OCI-LY7 (cell line): ENCODE measurements at regions not wholly inside any gene's neighbourhood (a gene's known extent, or its start where the extent isn't known, plus 50 kb on each side); places are given as distances from the start of the nearest gene placed in this dataset.

Experiments used
- BruUV-seq: library from RNA; stranded (reverse); fragments of 400-500 nt; replicated peaks from 2 replicates; lab custom pipeline; 2021; lab: Mats Ljungman, UMichigan
- CTCF ChIA-PET: fragments of 300-600 bp; sonication (Branson Sonifier 250); formaldehyde crosslinking; loops from one replicate; lab custom pipeline; 2022; ENCODE audit warnings: antibody characterized with exemption; ENCODE audit not compliant: unreplicated experiment; lab: Charles Lee
- POLR2A ChIA-PET: fragments of 300-600 bp; sonication (Branson Sonifier 250); formaldehyde crosslinking; loops from one replicate; lab custom pipeline; 2022; ENCODE audit warnings: antibody characterized with exemption; lab: Charles Lee
- DNase-seq: peaks from one replicate; pipeline ENCODE4 v3.0.0-alpha.2; 2015; ENCODE audit warnings: low spot score
- H2AFZ ChIP-seq: fragments of 200-600 bp; sonication (generic), shearing (Covaris generic); 2 replicates; pipeline ENCODE4 v1.6.1; 2014; ENCODE audit warnings: mild to moderate bottlenecking, antibody characterized with exemption, low read length, moderate library complexity
- H3K27ac ChIP-seq: fragments of 200-600 bp; sonication (generic); 2 replicates; pipeline ENCODE4 v1.5.1; 2014; ENCODE audit warnings: mixed run types, low read depth, mild to moderate bottlenecking, moderate library complexity, low read length, inconsistent platforms; ENCODE audit not compliant: poor library complexity, severe bottlenecking
- H3K36me3 ChIP-seq: fragments of 200-600 bp; sonication (generic); 2 replicates; pipeline ENCODE4 v1.6.1; 2014; ENCODE audit warnings: mild to moderate bottlenecking, antibody characterized with exemption, low read length, moderate library complexity, mixed read lengths; ENCODE audit not compliant: insufficient read depth
- H3K4me1 ChIP-seq: fragments of 200-600 bp; sonication (generic); 2 replicates; pipeline ENCODE4 v1.5.1; 2014; ENCODE audit warnings: mild to moderate bottlenecking, low read length; ENCODE audit not compliant: insufficient read depth, poor library complexity, severe bottlenecking
- H3K4me2 ChIP-seq: fragments of 200-600 bp; sonication (generic); 2 replicates; pipeline ENCODE4 v1.6.1; 2014; ENCODE audit warnings: mild to moderate bottlenecking, low read length
- H3K4me3 ChIP-seq: fragments of 200-600 bp; sonication (generic); 2 replicates; pipeline ENCODE4 v1.5.1; 2014; ENCODE audit warnings: mild to moderate bottlenecking, low read depth, low read length; ENCODE audit not compliant: poor library complexity, severe bottlenecking
- H3K79me2 ChIP-seq: fragments of 200-600 bp; sonication (generic); 2 replicates; pipeline ENCODE4 v1.6.1; 2016; ENCODE audit warnings: low read depth, mild to moderate bottlenecking, low read length, moderate library complexity, mixed read lengths; ENCODE audit not compliant: insufficient read depth
- H3K9me2 ChIP-seq: fragments of 200-600 bp; sonication (generic); 2 replicates; pipeline ENCODE4 v1.6.1; 2016; ENCODE audit warnings: mild to moderate bottlenecking, low read length, mixed read lengths; ENCODE audit not compliant: insufficient read depth
- H3K9me3 ChIP-seq: fragments of 200-600 bp; sonication (generic); 2 replicates; pipeline ENCODE4 v1.6.1; 2014; ENCODE audit warnings: mild to moderate bottlenecking, mixed run types, low read length, mixed read lengths
- H4K20me1 ChIP-seq: fragments of 200-600 bp; sonication (generic); 2 replicates; pipeline ENCODE4 v1.6.1; 2014; ENCODE audit warnings: mild to moderate bottlenecking, antibody characterized with exemption, low read length, moderate library complexity, mixed read lengths; ENCODE audit not compliant: insufficient read depth
- CTCF ChIP-seq: fragments of 200-600 bp; sonication (generic); conservative IDR thresholded peaks from 2 replicates; pipeline ENCODE4 v1.5.1; 2014; ENCODE audit warnings: mild to moderate bottlenecking, antibody characterized with exemption, low read length, moderate library complexity, mixed read lengths
- EZH2phosphoT487 ChIP-seq: fragments of 200-600 bp; sonication (generic); IDR thresholded peaks from 2 replicates; pipeline ENCODE4 v1.6.1; 2018; ENCODE audit warnings: low read depth, borderline replicate concordance, mild to moderate bottlenecking, mixed run types, antibody characterized with exemption, low read length, moderate library complexity, mixed read lengths
- intact Hi-C: fragments of 100-400 bp; cut with micrococcal nuclease; formaldehyde crosslinking; loops from one replicate; pipeline ENCODE4 v1.10.0; 2022; ENCODE audit not compliant: unreplicated experiment

- no peak overlapping the region for H3K27ac ChIP-seq
- H3K79me2 ChIP-seq, result no peaks in the 10 kb centered on the region
- ChIA-PET POLR2A (interaction anchor here (0.6 to 1.7 kb wide), 4 partner anchors 9 to 109 kb away, joined by 3 to 5 read pairs (median 4); no protein-coding TSS in a partner anchor), CTCF (no interaction called here)
- no peaks in the 10 kb centered on the region for H4K20me1 ChIP-seq
- H3K9me3 ChIP-seq, result no peaks in the 10 kb centered on the region
- H3K36me3 ChIP-seq, result no peaks in the 10 kb centered on the region
- no peaks in the 10 kb centered on the region for H3K4me1 ChIP-seq
- no peak overlapping the region for H3K4me2 ChIP-seq
- no peak overlapping the region for H3K4me3 ChIP-seq
- intact Hi-C loops, result no loop called here
- TF ChIP-seq EZH2phosphoT487 (no peak), CTCF (no peak)
- no peak for DNase-seq
- no TSS peak for BruUV-seq
- H3K9me2 ChIP-seq, result no peaks in the 10 kb centered on the region
- 0 out of 2 replicates have a peak overlapping the region, but pooled peaks have one; percentile 3 for H2AFZ ChIP-seq
Observed at GRCh38 chr6:134850721-134851305, 99.1 kb downstream of the ALDH8A1 start.

GRCh38 chr6:134849920-134850447 is 99.9 kb downstream of the ALDH8A1 start:
- no TSS peak for BruUV-seq
- H4K20me1 ChIP-seq, result no peaks in the 10 kb centered on the region
- DNase-seq, result no peak
- peak overlapping the region; percentile 45; the same call in 1 of the 2 replicates for H2AFZ ChIP-seq
- H3K27ac ChIP-seq, result no peak overlapping the region
- H3K36me3 ChIP-seq, result no peaks in the 10 kb centered on the region
- CTCF ChIA-PET, result no interaction called here
- no peaks in the 10 kb centered on the region for H3K9me3 ChIP-seq
- POLR2A ChIA-PET, result interaction anchor here (0.6 to 1.9 kb wide), 7 partner anchors 10 to 108 kb away, joined by 3 to 9 read pairs (median 4); no protein-coding TSS in a partner anchor
- intact Hi-C loops, result no loop called here
- H3K4me3 ChIP-seq, result no peak overlapping the region
- H3K79me2 ChIP-seq, result no peaks in the 10 kb centered on the region
- TF ChIP-seq EZH2phosphoT487 (no peak), CTCF (no peak)
- no peaks in the 10 kb centered on the region for H3K9me2 ChIP-seq
- no peak overlapping the region for H3K4me2 ChIP-seq
- no peaks in the 10 kb centered on the region for H3K4me1 ChIP-seq

- ChIA-PET POLR2A (interaction anchor here (1.9 kb wide), 1 partner anchor 14 kb away, joined by 9 read pairs; no protein-coding TSS in a partner anchor), CTCF (no interaction called here)
- H3K4me2 ChIP-seq, result no peak overlapping the region
- intact Hi-C loops, result no loop called here
- H3K27ac ChIP-seq, result no peak overlapping the region
- no peaks in the 10 kb centered on the region for H3K79me2 ChIP-seq
- no peaks in the 10 kb centered on the region for H3K4me1 ChIP-seq
- H3K4me3 ChIP-seq, result no peak overlapping the region
- no peak for DNase-seq
- no peak overlapping the region for H2AFZ ChIP-seq
- no peak for TF ChIP-seq CTCF
- TF ChIP-seq EZH2phosphoT487, result no peak
- BruUV-seq, result no TSS peak
- H4K20me1 ChIP-seq, result no peaks in the 10 kb centered on the region
- H3K9me3 ChIP-seq, result no peaks in the 10 kb centered on the region
- no peaks in the 10 kb centered on the region for H3K36me3 ChIP-seq
- H3K9me2 ChIP-seq, result no peaks in the 10 kb centered on the region
Observed at GRCh38 chr6:134848076-134848475, 101.8 kb downstream of the ALDH8A1 start.
